Thymus (tissue), 11 donors: ENCODE measurements at regions not wholly inside any gene's neighbourhood (a gene's known extent, or its start where the extent isn't known, plus 50 kb on each side); places are given as distances from the start of the nearest gene placed in this dataset.

Source experiments
- DNase-seq, 9 donors: peaks; one replicate each; pipeline ENCODE4 v3.0.0-alpha.2; 2013; ENCODE audit warnings: low spot score in 9 of 9, low read depth in 6 of 9, missing footprints in 1 of 9
- H3K27ac ChIP-seq, 2 donors: one replicate each; pipeline ENCODE4 v1.5.1; 2013; ENCODE audit warnings: control low read depth in 1 of 2, low read depth in 1 of 2, low read length in 1 of 2, mild to moderate bottlenecking in 1 of 2, moderate library complexity in 1 of 2
- H3K27me3 ChIP-seq, 2 donors: one replicate each; pipeline ENCODE4 v1.5.1; 2013; ENCODE audit warnings: low read length in 1 of 2; ENCODE audit not compliant: control insufficient read depth in 2 of 2, insufficient read depth in 1 of 2
- H3K36me3 ChIP-seq, 2 donors: one replicate each; pipeline ENCODE4 v1.5.1; 2013; ENCODE audit warnings: low read length in 1 of 2, mild to moderate bottlenecking in 1 of 2, moderate library complexity in 1 of 2; ENCODE audit not compliant: control insufficient read depth in 2 of 2, insufficient read depth in 2 of 2
- H3K4me1 ChIP-seq, 2 donors: one replicate each; pipeline ENCODE4 v1.5.1; 2013; ENCODE audit warnings: low read length in 2 of 2; ENCODE audit not compliant: control insufficient read depth in 2 of 2, insufficient read depth in 2 of 2
- H3K4me3 ChIP-seq, 2 donors: one replicate each; pipeline ENCODE4 v1.5.1; 2013; ENCODE audit warnings: low read length in 2 of 2, control low read depth in 1 of 2, mild to moderate bottlenecking in 1 of 2
- H3K9me3 ChIP-seq, 2 donors: one replicate each; pipeline ENCODE4 v1.5.1; 2013; ENCODE audit warnings: low read length in 1 of 2, mild to moderate bottlenecking in 1 of 2; ENCODE audit not compliant: control insufficient read depth in 2 of 2, insufficient read depth in 1 of 2
- WGBS: extraction: QIAGEN DNeasy Blood & Tissue Kit; methylation state at CpG from one replicate; pipeline ENCODE4 v1.1.7; 2013; 5-methylcytosine and 5-hydroxymethylcytosine counted together
- donor health status: healthy.

DNA sequence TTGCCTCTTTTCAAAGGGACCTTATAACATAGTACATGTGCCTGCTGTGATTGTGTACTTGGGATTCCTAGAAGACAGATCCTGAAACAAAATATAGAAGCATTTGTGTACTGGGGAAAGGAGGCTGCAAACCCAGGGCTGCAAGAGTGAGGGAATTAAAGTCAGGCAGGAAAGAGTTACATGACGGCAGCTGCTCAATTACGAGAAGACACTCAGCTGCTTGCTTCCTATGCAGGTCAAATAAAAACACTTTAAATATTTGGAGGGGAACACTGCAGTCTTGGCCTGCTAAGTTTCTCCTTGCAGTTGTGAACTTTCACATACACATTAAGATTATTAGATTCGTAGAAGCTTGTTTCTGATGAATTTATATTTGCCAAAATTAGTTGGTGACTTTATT is 191.9 kb upstream of the CXCL13 start:
- no peak for DNase-seq
- 79% methylated on average over 3 of the region's 3 CpGs for WGBS
- Histone ChIP-seq H3K36me3 (no peaks in the 10 kb centered on the region), H3K9me3 (no peaks in the 10 kb centered on the region), H3K27ac (no peak overlapping the region), H3K4me1 (no peaks in the 10 kb centered on the region), H3K27me3 (no peaks in the 10 kb centered on the region), H3K4me3 (no peak overlapping the region)

DNA sequence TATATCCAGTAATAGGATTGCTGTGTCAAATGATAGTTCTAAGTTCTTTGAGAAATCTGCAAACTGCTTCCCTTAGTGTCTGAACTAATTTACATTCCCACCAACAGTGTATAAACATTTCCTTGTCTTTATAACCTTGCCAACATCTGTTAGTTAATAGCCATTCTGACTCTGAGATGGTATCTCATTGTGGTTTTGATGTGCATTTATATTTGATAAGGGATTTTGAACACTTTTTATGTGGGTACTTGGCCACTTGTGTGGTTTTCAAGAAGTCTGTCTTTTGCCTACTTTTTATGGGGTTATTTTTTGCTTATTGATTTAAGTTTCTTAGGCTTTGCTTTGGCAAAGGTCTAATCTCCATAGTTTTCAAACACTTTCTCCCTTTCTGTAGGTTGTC is 189.9 kb upstream of the CXCL13 start:
- DNase-seq, result no peak
- Histone ChIP-seq H3K9me3 (no peaks in the 10 kb centered on the region), H3K4me1 (no peaks in the 10 kb centered on the region), H3K36me3 (no peaks in the 10 kb centered on the region), H3K4me3 (no peak overlapping the region), H3K27me3 (no peaks in the 10 kb centered on the region), H3K27ac (no peak overlapping the region)

DNA sequence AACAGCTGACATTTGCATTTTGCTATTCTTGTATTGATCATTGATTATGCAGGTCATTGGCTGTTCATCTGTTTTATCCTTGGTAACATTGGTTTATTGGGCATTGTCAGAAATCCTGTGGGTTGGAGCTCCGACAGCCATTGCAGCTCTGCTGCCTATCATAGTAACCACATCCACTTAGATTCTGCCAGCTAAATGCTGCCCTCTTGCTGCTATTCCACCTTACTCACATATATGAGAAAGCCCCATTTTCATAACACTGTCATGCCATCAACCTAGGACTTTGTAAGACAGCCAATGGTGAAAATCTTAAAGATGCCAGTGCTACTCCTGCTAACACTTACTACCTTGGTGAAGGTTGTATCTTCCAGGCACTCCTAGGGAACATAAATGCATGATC is 187.3 kb upstream of the CXCL13 start:
- Histone ChIP-seq H3K27ac (no peak overlapping the region), H3K27me3 (no peaks in the 10 kb centered on the region), H3K4me1 (no peaks in the 10 kb centered on the region), H3K4me3 (no peak overlapping the region), H3K9me3 (no peaks in the 10 kb centered on the region), H3K36me3 (no peaks in the 10 kb centered on the region)
- peak in 4 of 9 donors; percentile 3 to 23 (median 10) for DNase-seq
- WGBS, result 6% methylated on average over 1 of the region's 1 CpG

GRCh38 chr4:77430847-77431246 is 174.8 kb upstream of the CXCL13 start:
- Histone ChIP-seq H3K4me1 (peaks cover 0 to 3% of the 10 kb centered on the region in 2 donors), H3K9me3 (no peaks in the 10 kb centered on the region), H3K27ac (no peak overlapping the region), H3K27me3 (no peaks in the 10 kb centered on the region), H3K4me3 (no peak overlapping the region), H3K36me3 (no peaks in the 10 kb centered on the region)
- 97% methylated on average over 4 of the region's 4 CpGs for WGBS
- no peak for DNase-seq

GRCh38 chr4:77431546-77431945 is 174.1 kb upstream of the CXCL13 start:
- Histone ChIP-seq H3K27ac (no peak overlapping the region), H3K27me3 (no peaks in the 10 kb centered on the region), H3K4me1 (peaks cover 0 to 3% of the 10 kb centered on the region in 2 donors), H3K4me3 (no peak overlapping the region), H3K9me3 (no peaks in the 10 kb centered on the region), H3K36me3 (no peaks in the 10 kb centered on the region)
- 99% methylated on average over 1 of the region's 1 CpG for WGBS
- DNase-seq, result no peak

GRCh38 chr4:77432717-77433417 is 172.8 kb upstream of the CXCL13 start:
- Histone ChIP-seq H3K36me3 (no peaks in the 10 kb centered on the region), H3K27me3 (no peaks in the 10 kb centered on the region), H3K9me3 (no peaks in the 10 kb centered on the region), H3K4me1 (peaks cover 0 to 3% of the 10 kb centered on the region in 2 donors), H3K4me3 (no peak overlapping the region), H3K27ac (no peak overlapping the region)
- WGBS, result 78% methylated on average over 3 of the region's 3 CpGs
- peak in 3 of 9 donors; percentile 0 to 21 (median 4) for DNase-seq

DNA sequence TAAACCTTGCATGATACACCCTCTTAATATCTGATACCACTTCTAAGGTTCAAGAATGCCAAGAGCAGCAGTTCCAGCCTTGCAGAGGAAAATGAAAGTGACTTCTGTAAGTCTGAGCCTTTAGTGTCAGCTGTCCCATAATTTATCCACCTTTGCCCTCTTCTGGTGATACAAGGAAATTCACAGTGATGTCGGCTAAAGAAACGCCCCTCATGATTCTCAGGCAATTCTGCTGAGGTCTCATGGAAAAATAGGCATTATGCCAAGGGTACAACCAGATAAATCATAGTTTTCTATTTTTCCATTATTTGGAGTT is 172.2 kb upstream of the CXCL13 start:
- H3K27ac ChIP-seq, result no peak overlapping the region
- no peaks in the 10 kb centered on the region for H3K9me3 ChIP-seq
- H3K4me3 ChIP-seq, result no peak overlapping the region
- no peaks in the 10 kb centered on the region for H3K27me3 ChIP-seq
- peak; percentile 9 to 72 (median 28) for DNase-seq
- H3K36me3 ChIP-seq, result no peaks in the 10 kb centered on the region
- peaks cover 0 to 3% of the 10 kb centered on the region in 2 donors for H3K4me1 ChIP-seq
- 2% methylated on average over 2 of the region's 2 CpGs for WGBS

GRCh38 chr4:77434299-77435092 is 171.1 kb upstream of the CXCL13 start:
- Histone ChIP-seq H3K4me1 (peaks cover 0 to 3% of the 10 kb centered on the region in 2 donors), H3K9me3 (no peaks in the 10 kb centered on the region), H3K27me3 (no peaks in the 10 kb centered on the region), H3K4me3 (no peak overlapping the region), H3K27ac (no peak overlapping the region), H3K36me3 (no peaks in the 10 kb centered on the region)
- WGBS, result 76% methylated on average over 10 of the region's 10 CpGs
- DNase-seq, result no peak

GRCh38 chr4:77437079-77437478 is 168.5 kb upstream of the CXCL13 start:
- Histone ChIP-seq H3K27me3 (no peaks in the 10 kb centered on the region), H3K4me3 (no peak overlapping the region), H3K36me3 (no peaks in the 10 kb centered on the region), H3K27ac (no peak overlapping the region), H3K9me3 (no peaks in the 10 kb centered on the region), H3K4me1 (peaks cover 0 to 3% of the 10 kb centered on the region in 2 donors)
- WGBS, result 94% methylated on average over 4 of the region's 4 CpGs
- DNase-seq, result no peak
